ENCODE measurements at regions not wholly inside any gene's neighbourhood (a gene's known extent, or its start where the extent isn't known, plus 50 kb on each side); places are given as distances from the start of the nearest gene placed in this dataset.
"Not testable (repeated sequence)": the region's sequence is repeated elsewhere in the genome, so short reads cannot be mapped to it uniquely, and the experiment has no call there.

- DNase-seq: no peak
Observed at GRCh38 chr18:70397259-70397925, 108.5 kb downstream of the SOCS6 start.

GRCh38 chr18:70395771-70396170, 106.9 kb downstream of the SOCS6 start:
- DNase-seq: not testable (repeated sequence)

- no peak for DNase-seq
Observed at GRCh38 chr18:70394672-70395071, 105.8 kb downstream of the SOCS6 start.

- DNase-seq: no peak
Observed at GRCh38 chr18:70390371-70391090, 101.7 kb downstream of the SOCS6 start.

GRCh38 chr18:70389036-70389435, 100.2 kb downstream of the SOCS6 start:
- not testable (repeated sequence) for DNase-seq

- no peak for DNase-seq
Observed at GRCh38 chr18:70387027-70387426, 98.2 kb downstream of the SOCS6 start.

- no peak for DNase-seq
Observed at GRCh38 chr18:70386582-70386981, 97.7 kb downstream of the SOCS6 start.

GRCh38 chr18:70385474-70385873, 96.6 kb downstream of the SOCS6 start:
- DNase-seq: no peak

GRCh38 chr18:70384181-70384790, 95.4 kb downstream of the SOCS6 start:
- DNase-seq: no peak

GRCh38 chr18:70382992-70383717, 94.3 kb downstream of the SOCS6 start:
- no peak for DNase-seq

- no peak for DNase-seq
Observed at GRCh38 chr18:70382017-70382416, 93.2 kb downstream of the SOCS6 start.

GRCh38 chr18:70380915-70381896, 92.4 kb downstream of the SOCS6 start:
- no peak for DNase-seq

All from activated effector memory CD4-positive, alpha-beta T cell treated with anti-CD3 and anti-CD28 coated beads, Interleukin-2, amount 50 U/mL, for 16 hours (primary cell).